Left lung (tissue), 4 donors: ENCODE measurements at regions not wholly inside any gene's neighbourhood (a gene's known extent, or its start where the extent isn't known, plus 50 kb on each side); places are given as distances from the start of the nearest gene placed in this dataset.

Experiments
- ATAC-seq: fragments of 200-7000 bp; cut with Tn5 transposase; one replicate; pipeline ENCODE4 v1.9.1; 2020; ENCODE audit warnings: moderate library complexity
- DNase-seq, 4 donors: peaks; one replicate each; pipeline ENCODE4 v3.0.0-alpha.2; 2013 to 2020
- H3K27ac ChIP-seq, 2 donors: fragments of 200-600 bp; sonication (generic) in 1 of 2; one replicate each; pipeline versions ENCODE4 v1.5.0 to v1.8.0; 2020 to 2021
- H3K27me3 ChIP-seq, 2 donors: fragments of 200-600 bp; sonication (generic) in 1 of 2; one replicate each; pipeline versions ENCODE4 v1.5.0 to v1.8.0; 2020 to 2021
- H3K36me3 ChIP-seq, 2 donors: fragments of 200-600 bp; sonication (generic) in 1 of 2; one replicate each; pipeline versions ENCODE4 v1.5.0 to v1.8.0; 2020 to 2021
- H3K4me1 ChIP-seq, 2 donors: fragments of 200-600 bp; one replicate each; pipeline ENCODE4 v1.8.0; 2021
- H3K4me3 ChIP-seq, 2 donors: fragments of 200-600 bp; sonication (generic) in 1 of 2; one replicate each; pipeline versions ENCODE4 v1.5.0 to v1.8.0; 2020 to 2021; ENCODE audit warnings: mild to moderate bottlenecking in 1 of 2
- H3K9me3 ChIP-seq, 2 donors: fragments of 200-600 bp; sonication (generic) in 1 of 2; one replicate each; pipeline versions ENCODE4 v1.5.0 to v1.8.0; 2020 to 2021
- CTCF ChIP-seq, 2 donors: fragments of 200-600 bp; sonication (generic) in 1 of 2; IDR thresholded peaks; one replicate each; pipeline versions ENCODE4 v1.5.0 to v1.8.0; 2021; ENCODE audit warnings: antibody characterized with exemption in 2 of 2
- intact Hi-C, 2 donors: fragments of 100-400 bp; cut with DNase I; formaldehyde crosslinking; loops; one replicate each; pipeline versions ENCODE4 v1.11.2 to v1.14.2; 2022
- donor health status: DM: no; HTN: yes; CAD: no.
- donor health status: DM: no; HTN: no; CAD: no.

GRCh38 chr10:46228563-46229071 is 58.2 kb upstream of the ANTXRL start:
- intact Hi-C loops = no loop called here
- H3K27ac ChIP-seq = no peak overlapping the region

GRCh38 chr10:46229144-46229563 is 57.6 kb upstream of the ANTXRL start:
- intact Hi-C loops = no loop called here
- Histone ChIP-seq H3K27ac (no peak overlapping the region), H3K27me3 (no peaks in the 10 kb centered on the region), H3K4me3 (no peak overlapping the region), H3K36me3 (no peaks in the 10 kb centered on the region), H3K4me1 (no peaks in the 10 kb centered on the region), H3K9me3 (no peaks in the 10 kb centered on the region)
- peak; percentile 41 to 44 for TF ChIP-seq CTCF (IDR thresholded peaks at IDR 0.05)
- ATAC-seq = peak; percentile 69
- DNase-seq = no peak

More at GRCh38 chr10:46228563-46229071, 58.2 kb upstream of the ANTXRL start:
- Histone ChIP-seq H3K27me3 (no peaks in the 10 kb centered on the region), H3K36me3 (no peaks in the 10 kb centered on the region), H3K4me3 (no peak overlapping the region), H3K9me3 (no peaks in the 10 kb centered on the region), H3K4me1 (no peaks in the 10 kb centered on the region)
- DNase-seq = peak; percentile 59 to 74 (median 69)
- peak; percentile 57 to 78 for TF ChIP-seq CTCF (IDR thresholded peaks at IDR 0.05)
- peak; percentile 99 for ATAC-seq

- DNase-seq = no peak
- TF ChIP-seq CTCF (IDR thresholded peaks at IDR 0.05) = no peak
- H3K4me3 ChIP-seq = no peak overlapping the region
- no peak for ATAC-seq
- no peak overlapping the region for H3K27ac ChIP-seq
- H3K27me3 ChIP-seq = no peaks in the 10 kb centered on the region
- H3K9me3 ChIP-seq = no peaks in the 10 kb centered on the region
- no peaks in the 10 kb centered on the region for H3K4me1 ChIP-seq
- H3K36me3 ChIP-seq = no peaks in the 10 kb centered on the region
- intact Hi-C loops = no loop called here
Observed at GRCh38 chr10:46230615-46231014, 56.2 kb upstream of the ANTXRL start.

- DNase-seq (peak in 1 of 4 donors; percentile 13), ATAC-seq (no peak)
- H3K9me3 ChIP-seq = no peaks in the 10 kb centered on the region
- no peaks in the 10 kb centered on the region for H3K36me3 ChIP-seq
- TF ChIP-seq CTCF (IDR thresholded peaks at IDR 0.05) = no peak
- H3K27me3 ChIP-seq = no peaks in the 10 kb centered on the region
- no peak overlapping the region for H3K4me3 ChIP-seq
- no peaks in the 10 kb centered on the region for H3K4me1 ChIP-seq
- no peak overlapping the region for H3K27ac ChIP-seq
- intact Hi-C loops = no loop called here
Observed at GRCh38 chr10:46231087-46231486, 55.7 kb upstream of the ANTXRL start.

GRCh38 chr10:46232084-46232483 is 54.7 kb upstream of the ANTXRL start:
- no peaks in the 10 kb centered on the region for H3K27me3 ChIP-seq
- no peak overlapping the region for H3K4me3 ChIP-seq
- no peaks in the 10 kb centered on the region for H3K9me3 ChIP-seq
- H3K27ac ChIP-seq = no peak overlapping the region
- intact Hi-C loops = no loop called here
- DNase-seq = peak in 1 of 4 donors; percentile 35
- H3K4me1 ChIP-seq = no peaks in the 10 kb centered on the region
- no peaks in the 10 kb centered on the region for H3K36me3 ChIP-seq
- ATAC-seq = no peak
- TF ChIP-seq CTCF (IDR thresholded peaks at IDR 0.05) = no peak
